NCI-H128 (cell line): ENCODE measurements at regions not wholly inside any gene's neighbourhood (a gene's known extent, or its start where the extent isn't known, plus 50 kb on each side); places are given as distances from the start of the nearest gene placed in this dataset.

Source experiments
- DNase-seq: peaks from one replicate; lab custom pipeline; 2025; ENCODE audit not compliant: unreplicated experiment; lab: John Stamatoyannopoulos, UW

DNA sequence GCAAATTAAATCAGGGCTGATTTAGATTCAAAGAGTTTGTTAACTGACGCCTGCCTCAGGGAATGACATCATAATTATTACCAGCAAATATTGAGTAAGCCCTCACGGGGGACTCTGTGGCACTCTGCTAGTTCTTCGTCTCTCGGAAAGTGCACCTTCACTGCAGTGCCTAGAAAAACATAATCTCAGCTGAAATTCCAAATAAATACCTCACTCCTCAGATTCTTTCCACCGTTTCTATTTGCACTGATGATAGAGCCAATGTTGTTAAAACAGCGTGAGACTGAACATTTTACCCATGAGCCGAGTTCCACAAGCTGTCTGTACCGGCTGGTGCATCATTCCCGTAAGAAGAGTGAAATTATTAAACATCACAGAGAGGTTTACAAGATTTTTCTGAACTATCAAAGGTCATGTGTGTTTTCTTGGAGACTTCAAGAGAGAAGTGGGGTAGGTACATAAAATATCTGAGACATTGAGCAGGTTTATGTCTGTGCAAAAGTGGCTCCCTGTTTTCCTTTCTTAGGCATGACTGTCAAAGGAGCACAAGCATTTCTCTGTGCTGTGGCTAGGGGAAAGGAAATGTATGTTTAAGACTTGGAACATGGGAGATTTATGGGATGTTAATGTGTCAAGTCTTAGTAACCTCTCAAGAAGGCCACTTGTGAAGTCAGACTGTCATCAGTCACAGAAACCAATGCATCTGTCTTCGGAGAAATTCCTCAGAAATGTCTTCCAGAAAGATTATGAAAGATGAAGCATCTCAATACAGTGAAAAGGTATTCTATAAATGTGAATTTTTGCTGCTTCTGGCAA, 119.6 kb downstream of the CBLL2 start:
- no peak for DNase-seq

DNA sequence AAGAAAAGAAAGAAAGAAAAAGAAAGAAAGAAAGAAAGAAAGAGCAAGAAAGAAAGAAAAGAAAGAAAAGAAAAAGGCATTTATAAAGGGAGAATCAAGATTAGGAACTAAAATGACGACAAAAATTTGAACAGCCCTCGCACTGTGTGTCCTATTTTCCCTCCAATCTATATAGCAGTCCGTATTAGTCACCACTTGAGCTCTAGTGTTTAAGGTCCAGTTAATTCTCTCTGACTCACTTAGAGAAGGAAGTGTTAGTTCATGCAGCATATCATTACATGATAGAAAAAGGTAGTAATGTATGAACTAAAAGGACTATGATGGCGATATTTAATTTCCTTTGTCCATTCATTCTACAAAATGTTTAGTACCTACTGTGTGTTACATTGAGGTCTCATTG, 122.7 kb downstream of the CBLL2 start:
- DNase-seq = no peak

DNA sequence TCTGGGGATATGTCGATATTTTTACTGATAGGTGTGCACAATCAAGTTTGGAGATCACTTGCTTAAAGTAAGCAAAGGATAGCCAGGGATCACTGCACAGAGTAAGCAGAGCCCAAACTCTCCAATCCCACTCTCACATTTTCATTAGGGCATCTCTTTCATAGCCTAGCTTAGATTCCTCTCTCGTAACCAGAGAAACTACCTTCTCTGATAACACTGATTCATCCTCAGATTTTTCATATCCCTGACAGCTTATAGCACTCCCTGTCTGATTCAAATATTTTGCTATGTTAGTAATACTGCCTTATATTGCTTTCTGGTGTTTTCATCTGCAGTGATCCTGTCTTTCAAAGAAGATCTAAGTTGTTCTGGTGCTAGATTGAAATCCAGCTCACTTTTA, 123.7 kb downstream of the CBLL2 start:
- DNase-seq = no peak

DNA sequence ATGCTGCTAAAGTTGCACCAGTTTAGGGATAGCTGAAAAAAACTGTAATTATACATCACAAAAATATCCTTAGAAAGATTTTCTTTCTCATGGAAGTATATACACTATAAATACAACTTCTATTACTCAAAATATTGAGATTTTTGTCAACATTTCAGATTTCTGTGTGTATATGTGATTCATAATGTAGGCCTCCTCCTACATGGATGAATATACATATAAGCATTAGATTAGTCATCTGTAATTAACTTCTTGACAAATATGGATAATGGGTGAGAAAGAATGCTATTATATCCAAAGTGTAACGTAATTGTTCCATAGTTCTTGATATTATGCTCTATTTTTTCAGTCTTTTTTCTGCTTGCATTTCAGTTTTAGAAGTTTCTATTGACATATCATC, 124.9 kb downstream of the CBLL2 start:
- no peak for DNase-seq

DNA sequence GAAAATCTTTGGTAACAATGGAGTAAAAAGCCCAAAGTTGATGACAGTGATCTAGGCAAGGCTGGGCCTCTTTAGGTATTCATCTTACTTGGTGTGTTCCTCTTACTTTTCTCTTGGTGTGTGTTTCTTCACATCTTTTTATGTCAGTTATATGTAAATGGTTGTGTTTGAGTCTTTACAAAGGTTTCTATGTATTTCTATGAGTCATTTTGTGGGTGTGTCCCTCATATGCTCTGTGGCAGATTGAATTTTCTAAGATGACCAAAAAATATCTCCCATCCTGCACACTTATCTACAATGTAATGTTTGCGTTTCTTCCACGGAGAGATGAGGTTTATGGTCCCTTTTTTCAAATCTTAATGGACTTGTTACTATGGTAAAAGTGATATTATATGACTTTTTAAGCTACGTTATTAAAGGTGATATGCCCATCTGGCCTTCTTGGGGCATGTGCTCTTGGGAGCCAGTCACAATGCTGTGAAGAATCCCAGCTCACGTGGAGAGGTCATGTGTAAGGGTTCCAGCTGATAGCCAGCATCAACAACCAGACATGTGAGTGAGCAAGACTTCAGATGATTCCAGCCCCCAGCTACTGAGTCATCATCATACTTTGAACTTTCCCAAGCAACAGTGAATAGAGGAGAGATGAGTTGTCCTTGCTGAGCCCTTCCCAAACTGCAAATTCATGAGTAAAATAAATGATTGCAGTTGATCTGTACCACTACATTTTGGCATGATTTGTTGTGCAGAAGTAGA, 126.9 kb downstream of the CBLL2 start:
- DNase-seq = no peak

DNA sequence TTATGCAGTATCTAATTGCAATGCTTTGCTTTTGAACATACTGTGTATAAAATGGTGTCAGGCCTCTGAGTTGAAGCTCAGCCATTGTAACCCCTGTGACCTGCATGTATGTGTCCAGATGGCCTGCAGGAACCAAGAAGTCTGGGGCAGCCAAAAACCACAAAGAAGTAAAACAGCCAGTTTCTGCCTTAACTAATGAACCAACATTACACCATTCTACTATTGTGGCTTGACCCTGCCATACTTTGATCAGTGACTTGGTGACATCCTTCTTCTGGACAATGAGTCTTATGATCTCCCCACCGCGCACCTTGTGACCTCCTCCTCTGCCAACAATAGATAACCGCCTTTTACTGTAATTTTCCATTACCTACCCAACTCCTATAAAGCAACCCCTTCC, 131.6 kb downstream of the CBLL2 start:
- DNase-seq = no peak

DNA sequence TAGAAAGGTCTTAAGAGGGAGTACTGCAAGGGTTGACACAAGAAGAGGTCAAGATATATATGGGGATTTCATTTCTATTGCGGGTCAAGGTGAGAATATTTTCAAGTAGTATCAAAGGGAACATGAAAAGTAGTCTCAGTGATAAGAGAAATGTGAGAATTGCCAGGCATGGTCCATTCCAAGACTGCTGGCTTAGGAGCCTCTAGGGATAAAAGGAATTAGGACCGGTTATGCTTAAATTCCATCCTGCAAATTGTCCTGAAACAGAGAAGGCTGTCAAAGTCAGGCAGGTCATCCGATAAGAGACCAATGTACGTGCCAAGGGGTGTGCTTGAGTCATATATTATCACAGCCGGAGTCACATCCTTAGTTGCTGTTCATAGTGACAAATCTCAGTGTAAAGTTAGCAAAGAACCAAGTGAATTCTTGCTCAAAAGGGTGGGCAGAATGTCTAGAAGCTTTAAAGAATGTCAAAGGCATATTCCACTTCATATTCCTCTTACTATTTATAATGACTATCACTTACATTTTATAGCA, 133.6 kb downstream of the CBLL2 start:
- no peak for DNase-seq

DNA sequence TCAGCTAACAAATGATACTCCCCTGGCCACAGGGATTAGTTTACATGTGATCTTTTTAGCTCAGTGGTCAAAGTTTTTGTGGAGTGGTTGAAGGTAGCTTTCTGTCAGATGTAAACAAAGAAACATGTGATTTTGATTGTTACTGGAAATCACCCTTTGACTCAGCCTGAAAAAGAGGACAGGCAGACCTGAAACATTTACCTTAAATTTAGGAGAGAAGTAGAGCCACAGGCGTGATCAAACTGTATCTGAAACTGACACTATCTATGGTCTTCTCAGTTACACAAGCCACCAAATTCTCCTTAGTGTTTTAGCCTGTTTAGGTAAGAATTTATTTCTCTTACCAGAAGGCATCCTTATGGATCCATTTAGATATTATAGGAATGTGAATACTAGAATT, 136.7 kb downstream of the CBLL2 start:
- DNase-seq = no peak

DNA sequence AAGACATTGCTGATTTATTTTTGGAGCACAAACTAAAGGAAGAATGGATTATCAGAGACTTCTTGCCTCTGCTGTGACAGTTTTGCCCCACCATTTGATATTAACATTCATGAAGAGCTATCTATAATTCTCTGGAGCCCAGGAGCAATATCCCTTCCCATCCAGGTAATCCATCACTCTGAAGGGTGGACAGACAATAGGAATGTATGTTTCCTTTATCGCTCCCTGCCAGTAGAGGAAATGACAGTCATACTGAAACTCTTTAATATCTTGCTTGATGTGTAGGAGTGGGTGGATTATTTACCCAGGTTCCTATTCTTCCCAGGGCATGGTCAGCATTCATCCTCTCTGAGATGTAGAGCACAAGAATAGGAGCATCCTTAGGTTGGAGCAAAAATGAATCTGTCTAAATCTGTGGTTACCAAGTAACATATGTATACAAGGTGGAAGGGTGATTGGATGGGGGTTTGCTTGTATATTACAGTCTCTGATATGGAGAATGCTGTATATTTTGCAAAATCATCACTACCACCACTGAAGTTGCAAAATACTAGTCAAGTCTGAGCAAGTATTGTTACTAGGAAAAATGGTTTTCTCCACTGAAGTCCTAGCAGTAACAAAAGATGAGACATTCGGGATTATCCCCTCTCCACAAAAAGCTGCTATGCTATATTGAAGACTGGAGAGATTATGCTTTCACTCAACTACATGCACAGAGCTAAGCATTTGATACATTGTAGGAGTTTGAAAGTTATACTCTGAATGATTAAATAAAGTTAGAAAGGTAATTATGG, 151.6 kb downstream of the CBLL2 start:
- DNase-seq = no peak

DNA sequence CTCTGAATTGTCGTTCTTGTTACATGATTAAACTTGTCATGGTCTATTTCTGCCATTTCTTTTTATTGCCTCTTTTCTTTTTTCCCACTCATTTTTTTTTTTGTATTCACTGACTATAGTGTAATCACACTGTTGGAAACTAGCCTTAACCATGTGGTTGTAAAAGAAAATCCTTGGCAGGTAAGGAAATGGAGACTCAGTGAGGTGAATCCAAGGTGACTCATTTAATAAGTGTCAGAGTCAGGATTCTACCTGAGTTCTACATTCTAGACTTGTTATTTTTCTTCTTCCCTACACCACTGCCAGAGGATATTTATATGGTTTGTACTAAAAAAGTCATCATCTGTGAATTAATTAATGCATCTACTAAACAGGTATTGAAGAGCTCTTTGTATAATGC, 152.2 kb downstream of the CBLL2 start:
- no peak for DNase-seq

DNA sequence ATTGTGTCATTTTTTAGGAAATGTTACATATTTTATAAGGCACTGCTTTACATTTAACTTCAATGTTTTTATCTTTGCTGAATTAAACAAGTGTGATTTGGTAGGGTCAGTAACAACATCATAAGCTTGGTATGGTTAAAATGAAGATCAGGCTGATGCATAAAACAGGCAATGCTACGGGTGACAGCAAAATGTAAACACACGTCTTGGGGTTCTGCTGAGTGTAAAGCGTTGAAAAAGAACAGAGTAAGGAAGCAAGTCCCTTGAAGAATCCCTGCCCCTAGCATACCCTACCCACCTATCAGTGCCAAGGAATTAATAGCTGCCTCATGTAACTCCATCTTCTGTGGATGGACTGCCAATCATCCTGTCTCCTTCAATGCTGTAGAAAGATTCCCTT, 157.0 kb downstream of the CBLL2 start:
- DNase-seq = no peak

DNA sequence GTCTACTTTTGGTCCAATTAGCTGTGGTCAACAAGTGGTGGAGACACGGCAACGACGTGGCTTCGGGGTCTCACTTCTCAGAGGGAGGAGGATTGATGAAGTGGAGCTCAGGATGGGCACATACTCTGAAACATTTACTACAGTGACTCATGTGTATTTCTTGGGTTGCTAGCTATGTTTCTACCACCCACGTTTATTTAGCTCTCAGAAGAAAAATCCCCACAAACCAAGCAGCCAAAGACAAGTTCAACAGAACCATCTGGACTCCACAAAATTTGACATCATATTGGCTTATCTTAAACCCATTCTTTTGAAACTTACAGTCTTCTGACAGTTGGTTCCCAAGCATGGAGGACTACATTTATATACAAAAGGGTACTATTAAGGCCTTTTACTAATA, 158.0 kb downstream of the CBLL2 start:
- DNase-seq = no peak

DNA sequence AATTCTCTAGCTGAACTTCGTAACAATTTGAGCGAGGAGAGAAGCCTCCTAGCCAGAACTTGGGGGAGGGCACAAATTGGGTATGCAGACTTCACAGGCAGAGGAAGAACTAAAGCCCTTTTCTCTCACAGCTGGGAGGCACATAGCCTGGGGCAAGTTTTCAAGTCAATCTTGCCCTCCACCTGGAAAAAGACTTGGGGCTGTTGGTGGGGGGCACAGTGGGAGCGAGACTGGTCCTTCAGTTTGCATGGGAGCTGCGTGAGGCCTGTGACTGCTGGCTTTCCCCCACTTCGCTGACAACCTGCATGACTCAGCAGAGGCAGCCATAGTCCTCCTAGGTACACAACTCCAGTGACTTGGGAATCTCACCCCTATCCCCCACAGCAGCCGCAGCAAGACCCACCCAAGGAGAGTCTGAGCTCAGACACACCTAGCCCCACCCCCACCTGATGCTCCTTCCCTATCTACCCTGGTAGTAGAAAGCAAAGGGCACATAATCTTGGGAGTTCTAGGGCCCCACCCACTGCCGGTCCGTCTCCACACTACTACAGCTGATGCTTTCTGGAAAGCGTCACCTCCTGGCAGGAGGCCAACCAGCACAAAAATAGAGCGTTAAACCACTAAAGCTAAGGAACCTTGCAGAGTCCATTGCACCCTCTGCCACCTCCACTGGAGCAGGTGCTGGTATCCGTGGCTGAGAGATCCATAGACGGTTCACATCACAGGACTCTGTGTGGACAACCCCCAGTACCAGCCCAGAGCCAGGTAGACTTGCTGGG, 160.8 kb downstream of the CBLL2 start:
- no peak for DNase-seq

DNA sequence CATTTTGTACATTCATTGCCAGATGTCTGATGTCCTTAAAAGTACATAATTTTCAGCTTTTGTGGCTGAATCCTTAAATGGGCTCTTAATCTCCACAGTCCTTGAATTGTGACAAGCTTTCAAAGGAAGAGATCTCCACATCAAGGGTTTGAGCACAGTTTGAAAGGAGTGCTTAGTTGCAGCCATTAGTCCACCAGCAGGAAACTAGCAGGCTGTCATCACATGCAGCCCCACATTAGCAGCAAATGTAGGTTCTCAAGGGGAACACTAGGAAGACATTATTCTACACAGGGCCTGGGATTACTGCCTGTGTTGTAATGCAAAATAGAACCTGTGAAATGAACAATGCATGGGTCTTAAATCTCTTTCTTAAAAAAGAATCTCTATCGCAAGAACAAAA, 173.2 kb downstream of the CBLL2 start:
- no peak for DNase-seq

DNA sequence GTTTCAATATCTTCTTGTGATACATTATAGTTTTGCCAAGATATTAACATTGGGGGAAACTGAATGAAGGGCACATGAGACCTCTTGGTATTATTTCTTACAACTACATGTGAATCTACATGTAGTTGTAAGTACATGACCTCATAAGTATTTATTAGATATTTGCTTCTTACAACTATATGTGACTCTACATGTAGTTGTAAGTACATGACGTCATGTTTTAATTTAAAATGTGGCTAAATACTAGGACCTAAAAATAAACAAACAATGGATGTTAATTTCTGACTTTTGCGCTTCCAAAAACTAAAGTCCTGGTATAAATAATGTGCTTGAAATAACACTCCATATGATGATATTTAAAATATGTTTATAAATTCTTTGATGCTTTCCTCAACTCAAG, 190.2 kb downstream of the CBLL2 start:
- DNase-seq = no peak

DNA sequence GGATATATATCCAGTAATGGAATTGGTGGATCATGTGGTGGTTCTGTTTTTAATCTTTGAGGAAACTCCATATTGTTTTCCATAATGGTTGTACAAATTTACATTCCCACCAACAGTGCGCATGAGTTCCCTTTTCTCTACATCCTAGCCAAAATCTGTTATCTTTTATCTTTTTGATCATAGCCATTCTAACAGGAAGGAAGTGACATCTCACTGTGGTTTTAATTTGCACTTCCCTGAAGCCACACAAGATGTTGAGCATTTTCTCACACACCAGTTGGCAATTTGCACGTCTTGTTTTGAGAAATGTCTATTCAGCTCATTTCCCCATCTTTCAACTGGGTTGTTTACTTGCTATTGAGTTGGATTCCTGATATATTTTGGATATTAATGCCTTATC, 194.9 kb downstream of the CBLL2 start:
- DNase-seq = no peak

DNA sequence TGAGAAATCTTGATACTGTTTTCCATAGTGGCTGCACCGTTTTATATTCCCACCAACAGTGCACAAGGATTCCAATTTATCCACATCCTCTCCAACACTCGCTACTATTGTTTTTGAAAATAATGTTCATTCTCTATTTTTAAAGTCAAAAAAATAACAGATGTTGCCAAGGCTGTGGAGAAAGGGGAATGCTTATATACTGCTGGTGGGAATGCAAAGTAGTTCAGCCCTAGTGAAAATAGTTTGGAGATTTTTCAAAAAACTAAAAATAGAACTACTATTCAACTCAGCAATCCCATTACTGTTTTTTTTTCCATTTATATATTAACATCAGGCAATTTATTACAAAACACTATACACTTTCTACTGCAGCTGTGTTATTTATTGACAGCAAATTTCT, 208.7 kb downstream of the CBLL2 start:
- no peak for DNase-seq

DNA sequence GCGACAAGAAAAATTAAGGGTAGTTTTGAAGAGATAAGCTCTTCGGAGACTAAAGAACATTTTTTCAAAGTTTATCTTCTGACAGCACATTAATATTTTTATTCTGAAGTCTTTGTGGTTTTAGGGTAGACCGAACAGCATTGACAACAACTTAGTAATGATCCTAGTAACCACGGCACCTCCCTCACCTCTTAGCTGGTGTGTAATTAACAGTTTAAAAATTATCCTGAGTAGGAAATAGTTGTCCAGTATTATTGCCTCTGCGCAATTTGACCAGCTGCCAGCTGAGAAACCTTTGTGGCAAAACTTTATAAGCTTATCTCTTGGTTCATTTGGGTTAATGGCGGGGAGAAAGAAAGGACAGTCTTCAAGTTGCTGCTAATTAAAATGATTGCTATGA, 213.6 kb downstream of the CBLL2 start:
- DNase-seq = no peak

DNA sequence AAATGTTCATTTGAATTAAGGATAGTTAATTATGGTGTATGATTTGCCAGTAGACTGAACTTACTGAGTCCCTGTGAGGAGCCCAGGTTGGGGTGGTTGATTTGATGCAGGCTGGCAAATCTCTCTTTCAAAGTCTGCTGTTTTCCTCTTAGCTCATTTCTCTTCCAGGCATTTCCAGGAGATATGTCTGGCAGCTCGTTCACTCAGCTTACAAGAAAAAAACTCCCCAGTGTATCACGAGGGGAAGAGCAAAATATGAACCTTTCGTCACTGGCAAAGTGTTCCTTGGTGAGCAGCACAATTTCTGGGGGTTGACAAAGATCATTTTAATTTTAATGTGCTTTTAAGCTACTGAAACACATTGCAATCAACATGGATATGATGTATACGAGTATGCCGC, 244.2 kb downstream of the CBLL2 start:
- no peak for DNase-seq

DNA sequence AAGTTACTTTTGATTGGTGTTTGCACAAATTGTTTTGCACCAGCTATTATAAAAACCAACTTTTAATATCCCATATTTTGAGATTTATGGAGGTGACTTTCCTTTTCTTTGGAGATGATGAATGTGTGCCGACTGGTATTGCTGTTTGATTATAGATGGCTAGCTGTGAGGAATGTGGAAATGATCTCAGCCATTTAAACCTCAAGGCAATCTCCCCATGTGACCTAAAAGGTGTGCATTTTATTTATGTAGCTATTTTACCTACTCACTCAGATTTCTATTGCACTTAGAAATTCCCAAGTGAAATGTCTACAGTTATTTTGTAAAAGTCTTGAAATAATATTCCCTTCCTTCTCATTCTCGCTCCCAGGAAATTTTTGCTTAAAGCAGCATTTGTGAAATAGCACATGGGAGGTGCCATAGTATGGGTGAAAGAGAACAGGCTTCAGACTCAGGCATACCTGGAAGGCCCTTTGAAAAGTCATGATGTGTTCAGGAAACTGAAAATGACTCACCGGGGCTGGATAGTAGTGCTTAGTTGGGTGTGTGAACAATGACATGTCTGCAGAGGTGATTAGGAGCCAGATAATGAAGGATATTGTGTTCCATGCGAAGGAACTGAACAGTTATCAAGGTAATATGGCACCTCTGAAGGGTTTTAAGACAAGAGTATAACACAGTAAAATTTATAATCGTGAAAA, 247.6 kb downstream of the CBLL2 start:
- DNase-seq = no peak
